ENCODE measurements at regions not wholly inside any gene's neighbourhood (a gene's known extent, or its start where the extent isn't known, plus 50 kb on each side); places are given as distances from the start of the nearest gene placed in this dataset.
A peak's percentile ranks its signal among the peaks of the same experiment; 100 is the strongest.

- no peaks in the 10 kb centered on the region for H3K36me3 ChIP-seq
- no peak for DNase-seq (ENCODE audit: low spot score)
- no peak overlapping the region for H2AFZ ChIP-seq (replicated peaks)
- Mint-ChIP-seq H3K27ac (peak overlapping the region; percentile 8), H3K4me3 (no peak overlapping the region), H3K36me3 (no peaks in the 10 kb centered on the region), H3K4me1 (peaks cover 2% of the 10 kb centered on the region), H3K9me3 (peaks cover 2% of the 10 kb centered on the region), H3K27me3 (ENCODE audit: insufficient read depth, low read depth) (no peaks in the 10 kb centered on the region)
- H3K4me1 ChIP-seq: peaks cover 6% of the 10 kb centered on the region
- no peaks in the 10 kb centered on the region for H4K20me1 ChIP-seq (ENCODE audit: low read depth)
- no peak overlapping the region for H3K4me2 ChIP-seq
- TF ChIP-seq EZH2phosphoT487 (IDR thresholded peaks at IDR 0.05): no peak
- no peak for TF ChIP-seq CTCF (IDR thresholded peaks at IDR 0.05)
- TF ChIP-seq EZH2 (IDR thresholded peaks at IDR 0.05): no peak
- no peak overlapping the region for H3K4me3 ChIP-seq
- H3K27me3 ChIP-seq: no peaks in the 10 kb centered on the region
- no peak overlapping the region for H3K9ac ChIP-seq
- no peaks in the 10 kb centered on the region for H3K79me2 ChIP-seq (ENCODE audit: low read depth)
- no peaks in the 10 kb centered on the region for H3F3A ChIP-seq (ENCODE audit: low read depth)
- H3K27ac ChIP-seq: no peak overlapping the region
- no peaks in the 10 kb centered on the region for H3K9me3 ChIP-seq (ENCODE audit: low read depth)
These were observed 111.7 kb downstream of the CXXC4 start for GRCh38 chr4:104382961-104383360.

- no peaks in the 10 kb centered on the region for H3K36me3 ChIP-seq
- no peaks in the 10 kb centered on the region for H3K27me3 ChIP-seq
- Mint-ChIP-seq H3K9me3 (peaks cover 2% of the 10 kb centered on the region), H3K27me3 (ENCODE audit: insufficient read depth, low read depth) (no peaks in the 10 kb centered on the region), H3K4me1 (peaks cover 2% of the 10 kb centered on the region), H3K4me3 (no peak overlapping the region), H3K27ac (no peak overlapping the region), H3K36me3 (no peaks in the 10 kb centered on the region)
- H3K9me3 ChIP-seq (ENCODE audit: low read depth): no peaks in the 10 kb centered on the region
- no peak overlapping the region for H3K4me3 ChIP-seq
- no peak for DNase-seq (ENCODE audit: low spot score)
- no peak overlapping the region for H3K4me2 ChIP-seq
- no peak overlapping the region for H3K27ac ChIP-seq
- TF ChIP-seq EZH2phosphoT487 (IDR thresholded peaks at IDR 0.05) (no peak), EZH2 (IDR thresholded peaks at IDR 0.05) (no peak), CTCF (IDR thresholded peaks at IDR 0.05) (no peak)
- no peaks in the 10 kb centered on the region for H3K79me2 ChIP-seq (ENCODE audit: low read depth)
- H3K4me1 ChIP-seq: peaks cover 6% of the 10 kb centered on the region
- H2AFZ ChIP-seq (replicated peaks): no peak overlapping the region
- no peak overlapping the region for H3K9ac ChIP-seq
- no peaks in the 10 kb centered on the region for H3F3A ChIP-seq (ENCODE audit: low read depth)
- H4K20me1 ChIP-seq (ENCODE audit: low read depth): no peaks in the 10 kb centered on the region
These were observed 113.0 kb downstream of the CXXC4 start for GRCh38 chr4:104381729-104382128.

GRCh38 chr4:104365618-104366017 lies 129.1 kb downstream of the CXXC4 start:
- Mint-ChIP-seq H3K27me3 (ENCODE audit: insufficient read depth, low read depth) (no peaks in the 10 kb centered on the region), H3K4me3 (no peak overlapping the region), H3K27ac (no peak overlapping the region), H3K9me3 (no peaks in the 10 kb centered on the region), H3K4me1 (no peaks in the 10 kb centered on the region), H3K36me3 (no peaks in the 10 kb centered on the region)
- H3K36me3 ChIP-seq: no peaks in the 10 kb centered on the region
- no peaks in the 10 kb centered on the region for H3K79me2 ChIP-seq (ENCODE audit: low read depth)
- no peak for DNase-seq (ENCODE audit: low spot score)
- H3K9me3 ChIP-seq (ENCODE audit: low read depth): no peaks in the 10 kb centered on the region
- no peaks in the 10 kb centered on the region for H3K4me1 ChIP-seq
- H3F3A ChIP-seq (ENCODE audit: low read depth): no peaks in the 10 kb centered on the region
- no peak overlapping the region for H3K27ac ChIP-seq
- H3K4me3 ChIP-seq: no peak overlapping the region
- H3K27me3 ChIP-seq: no peaks in the 10 kb centered on the region
- H3K4me2 ChIP-seq: no peak overlapping the region
- no peak overlapping the region for H3K9ac ChIP-seq
- TF ChIP-seq EZH2 (IDR thresholded peaks at IDR 0.05) (no peak), CTCF (IDR thresholded peaks at IDR 0.05) (no peak), EZH2phosphoT487 (IDR thresholded peaks at IDR 0.05) (no peak)
- H4K20me1 ChIP-seq (ENCODE audit: low read depth): no peaks in the 10 kb centered on the region
- H2AFZ ChIP-seq (replicated peaks): no peak overlapping the region

All from neural progenitor cell (in vitro differentiated cells).